Fibroblast of lung (primary cell): ENCODE measurements at regions not wholly inside any gene's neighbourhood (a gene's known extent, or its start where the extent isn't known, plus 50 kb on each side); places are given as distances from the start of the nearest gene placed in this dataset.

Experiments
- DNase-seq, 2 donors: peaks; one replicate each; pipeline versions ENCODE4 v3.0.0 to v3.0.0-alpha.2; 2010; ENCODE audit warnings: low read depth in 2 of 2
- H2AFZ ChIP-seq: 2 replicates; pipeline ENCODE4 v1.5.1; 2012; ENCODE audit warnings: low read length, control low read depth, inconsistent platforms
- H3K27ac ChIP-seq: 2 replicates; pipeline ENCODE4 v1.5.1; 2011; ENCODE audit warnings: low read length, control low read depth; ENCODE audit not compliant: insufficient read depth
- H3K27me3 ChIP-seq: 2 replicates; pipeline ENCODE4 v1.5.1; 2011; ENCODE audit warnings: mild to moderate bottlenecking, low read length; ENCODE audit not compliant: control insufficient read depth, insufficient read depth
- H3K36me3 ChIP-seq: 2 replicates; pipeline ENCODE4 v1.5.1; 2011; ENCODE audit warnings: low read length; ENCODE audit not compliant: control insufficient read depth, insufficient read depth
- H3K4me1 ChIP-seq: 2 replicates; pipeline ENCODE4 v1.5.1; 2011; ENCODE audit warnings: low read length; ENCODE audit not compliant: control insufficient read depth, insufficient read depth; ENCODE audit errors: extremely low read depth
- H3K4me2 ChIP-seq: 2 replicates; pipeline ENCODE4 v1.5.1; 2011; ENCODE audit warnings: low read length, control low read depth; ENCODE audit not compliant: insufficient read depth; ENCODE audit errors: extremely low read depth
- H3K4me3 ChIP-seq, 4 experiments: fragments of 200-600 bp in 1 of 4; sonication (generic) in 1 of 4; replicated peaks in 1 of 4; 2 replicates each; pipeline ENCODE4 v1.5.1; 2011 to 2016; ENCODE audit warnings: low read length in 4 of 4, low read depth in 3 of 4, mild to moderate bottlenecking in 3 of 4, control low read depth in 2 of 4, inconsistent platforms in 1 of 4, mixed read lengths in 1 of 4; ENCODE audit not compliant: insufficient read depth in 1 of 4; ENCODE audit errors: control extremely low read depth in 1 of 4
- H3K79me2 ChIP-seq: 2 replicates; pipeline ENCODE4 v1.5.1; 2012; ENCODE audit warnings: mild to moderate bottlenecking, low read length, inconsistent platforms; ENCODE audit not compliant: control insufficient read depth, insufficient read depth
- H3K9ac ChIP-seq: 2 replicates; pipeline ENCODE4 v1.5.1; 2011; ENCODE audit warnings: mild to moderate bottlenecking, low read length, control low read depth; ENCODE audit not compliant: insufficient read depth
- H3K9me3 ChIP-seq: 2 replicates; pipeline ENCODE4 v1.5.1; 2012; ENCODE audit warnings: low read depth, low read length; ENCODE audit not compliant: control insufficient read depth, insufficient read depth
- H4K20me1 ChIP-seq: 2 replicates; pipeline ENCODE4 v1.5.1; 2011; ENCODE audit warnings: low read length; ENCODE audit not compliant: control insufficient read depth, insufficient read depth; ENCODE audit errors: extremely low read depth
- EZH2 ChIP-seq: IDR thresholded peaks from 2 replicates; pipeline ENCODE4 v1.5.1; 2012; ENCODE audit warnings: low read length, control low read depth, mild to moderate bottlenecking; ENCODE audit errors: missing control alignments
- TF ChIP-seq, protein P1 (sequence below), 2 donors: IDR thresholded peaks in 1 of 2; conservative IDR thresholded peaks in 1 of 2; 1 replicate in 1 of 2; 2 replicates in 1 of 2; pipeline ENCODE4 v1.5.1; 2011 to 2012; ENCODE audit warnings: low read length in 2 of 2, control low read depth in 1 of 2, inconsistent platforms in 1 of 2, low read depth in 1 of 2, mild to moderate bottlenecking in 1 of 2

DNA sequence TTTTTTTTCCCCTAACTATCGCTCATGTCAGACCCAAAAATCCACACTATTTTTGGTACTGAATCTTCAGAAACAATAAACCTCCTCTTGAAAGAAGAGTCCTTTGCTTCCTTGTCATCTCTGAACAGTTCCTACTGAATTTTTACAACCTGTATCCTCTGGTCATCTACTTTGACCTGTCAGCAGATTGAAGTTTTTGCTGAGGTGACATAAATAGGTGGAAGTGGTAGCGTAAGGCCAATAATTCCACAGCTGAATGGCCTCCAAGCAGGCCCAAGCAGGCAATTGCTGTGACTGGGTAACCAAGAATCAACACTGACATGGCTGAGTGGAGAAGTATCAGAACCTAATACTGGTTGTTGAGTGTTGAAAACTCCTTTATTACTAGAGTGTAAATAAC, 117.4 kb upstream of the MAGI2 start:
- Histone ChIP-seq H3K9ac (no peak overlapping the region), H3K27ac (no peak overlapping the region), H2AFZ (no peak overlapping the region), H3K27me3 (no peaks in the 10 kb centered on the region), H3K9me3 (no peaks in the 10 kb centered on the region), H3K4me3 (no peak overlapping the region), H3K36me3 (no peaks in the 10 kb centered on the region), H3K4me2 (no peak overlapping the region), H4K20me1 (no peaks in the 10 kb centered on the region), H3K79me2 (no peaks in the 10 kb centered on the region), H3K4me1 (no peaks in the 10 kb centered on the region)
- no peak for DNase-seq
- TF ChIP-seq EZH2: no peak
- TF ChIP-seq, protein P1, sequence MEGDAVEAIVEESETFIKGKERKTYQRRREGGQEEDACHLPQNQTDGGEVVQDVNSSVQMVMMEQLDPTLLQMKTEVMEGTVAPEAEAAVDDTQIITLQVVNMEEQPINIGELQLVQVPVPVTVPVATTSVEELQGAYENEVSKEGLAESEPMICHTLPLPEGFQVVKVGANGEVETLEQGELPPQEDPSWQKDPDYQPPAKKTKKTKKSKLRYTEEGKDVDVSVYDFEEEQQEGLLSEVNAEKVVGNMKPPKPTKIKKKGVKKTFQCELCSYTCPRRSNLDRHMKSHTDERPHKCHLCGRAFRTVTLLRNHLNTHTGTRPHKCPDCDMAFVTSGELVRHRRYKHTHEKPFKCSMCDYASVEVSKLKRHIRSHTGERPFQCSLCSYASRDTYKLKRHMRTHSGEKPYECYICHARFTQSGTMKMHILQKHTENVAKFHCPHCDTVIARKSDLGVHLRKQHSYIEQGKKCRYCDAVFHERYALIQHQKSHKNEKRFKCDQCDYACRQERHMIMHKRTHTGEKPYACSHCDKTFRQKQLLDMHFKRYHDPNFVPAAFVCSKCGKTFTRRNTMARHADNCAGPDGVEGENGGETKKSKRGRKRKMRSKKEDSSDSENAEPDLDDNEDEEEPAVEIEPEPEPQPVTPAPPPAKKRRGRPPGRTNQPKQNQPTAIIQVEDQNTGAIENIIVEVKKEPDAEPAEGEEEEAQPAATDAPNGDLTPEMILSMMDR (conservative IDR thresholded peaks at IDR 0.05 in 1 of 2, IDR thresholded peaks at IDR 0.05 in 1 of 2; ENCODE audit: low read depth in 1 of 2, low read length in 2 of 2): no peak

DNA sequence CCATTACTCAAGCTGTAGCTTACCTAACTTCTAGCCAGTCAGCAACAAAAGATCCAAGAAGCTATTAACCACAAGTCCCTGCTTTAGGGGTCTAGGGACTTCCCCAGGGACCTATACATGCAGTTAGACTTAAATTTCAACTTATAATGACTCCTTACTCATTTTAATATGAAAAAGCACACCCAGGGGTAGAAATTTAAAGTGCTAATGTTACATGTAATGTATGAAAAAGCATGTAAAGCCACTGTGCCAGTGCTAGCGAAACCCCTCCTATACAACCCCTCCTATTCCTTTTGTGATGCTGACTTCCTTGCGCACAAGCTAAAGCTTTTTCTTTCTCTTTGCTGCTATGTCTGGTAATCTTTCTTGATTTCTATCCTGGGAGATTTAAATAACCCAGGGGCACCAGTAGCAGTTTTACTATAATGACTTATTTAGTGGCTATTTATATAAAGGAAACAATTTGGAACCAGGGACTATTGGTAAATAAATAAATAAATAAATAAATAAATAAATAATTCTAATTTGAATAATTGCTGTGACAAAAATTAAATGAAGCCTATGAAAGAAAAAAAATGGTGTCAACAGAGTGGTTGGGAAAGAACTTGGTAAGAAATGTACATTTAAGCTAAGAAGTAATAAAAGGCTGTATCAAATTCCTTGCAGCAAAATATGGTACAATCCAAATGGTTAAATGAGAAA, 110.5 kb upstream of the MAGI2 start:
- no peak overlapping the region for H3K9ac ChIP-seq
- H3K27me3 ChIP-seq: no peaks in the 10 kb centered on the region
- no peak overlapping the region for H3K27ac ChIP-seq
- H3K36me3 ChIP-seq: no peaks in the 10 kb centered on the region
- no peak overlapping the region for H2AFZ ChIP-seq
- H3K9me3 ChIP-seq: no peaks in the 10 kb centered on the region
- H3K4me1 ChIP-seq: no peaks in the 10 kb centered on the region
- no peak for TF ChIP-seq EZH2
- TF ChIP-seq, protein P1 (conservative IDR thresholded peaks at IDR 0.05 in 1 of 2, IDR thresholded peaks at IDR 0.05 in 1 of 2; ENCODE audit: low read depth in 1 of 2, low read length in 2 of 2): no peak
- H3K4me2 ChIP-seq: no peak overlapping the region
- no peak overlapping the region for H3K4me3 ChIP-seq
- H3K79me2 ChIP-seq: no peaks in the 10 kb centered on the region
- DNase-seq: no peak
- no peaks in the 10 kb centered on the region for H4K20me1 ChIP-seq

DNA sequence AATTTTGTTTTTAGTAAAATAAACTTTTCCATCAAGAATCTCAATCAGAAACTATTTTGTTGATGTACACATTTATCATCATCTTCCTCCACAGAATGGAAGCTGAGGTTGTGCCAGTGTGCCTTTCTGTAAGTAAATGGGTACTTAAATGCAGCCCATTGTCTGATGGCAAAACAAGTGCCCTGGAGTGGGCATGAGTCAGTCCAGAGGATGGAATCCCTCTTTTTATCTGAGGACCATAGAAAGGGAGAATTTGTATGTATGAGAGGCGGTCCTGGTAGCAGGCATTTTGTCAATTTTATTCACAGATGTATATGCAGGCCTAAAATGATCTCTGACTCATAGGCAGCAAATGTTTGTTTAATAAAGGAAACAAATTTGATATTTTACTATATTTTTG, 102.1 kb upstream of the MAGI2 start:
- Histone ChIP-seq H3K27ac (no peak overlapping the region), H3K36me3 (no peaks in the 10 kb centered on the region), H3K4me2 (no peak overlapping the region), H3K4me1 (no peaks in the 10 kb centered on the region), H3K4me3 (no peak overlapping the region), H4K20me1 (no peaks in the 10 kb centered on the region), H3K79me2 (no peaks in the 10 kb centered on the region), H3K27me3 (no peaks in the 10 kb centered on the region), H2AFZ (no peak overlapping the region), H3K9me3 (no peaks in the 10 kb centered on the region), H3K9ac (no peak overlapping the region)
- no peak for TF ChIP-seq EZH2
- TF ChIP-seq, protein P1 (conservative IDR thresholded peaks at IDR 0.05 in 1 of 2, IDR thresholded peaks at IDR 0.05 in 1 of 2; ENCODE audit: low read depth in 1 of 2, low read length in 2 of 2): no peak
- DNase-seq: peak in 1 of 2 donors; percentile 5
